ENCODE measurements at regions not wholly inside any gene's neighbourhood (a gene's known extent, or its start where the extent isn't known, plus 50 kb on each side); places are given as distances from the start of the nearest gene placed in this dataset.

DNA sequence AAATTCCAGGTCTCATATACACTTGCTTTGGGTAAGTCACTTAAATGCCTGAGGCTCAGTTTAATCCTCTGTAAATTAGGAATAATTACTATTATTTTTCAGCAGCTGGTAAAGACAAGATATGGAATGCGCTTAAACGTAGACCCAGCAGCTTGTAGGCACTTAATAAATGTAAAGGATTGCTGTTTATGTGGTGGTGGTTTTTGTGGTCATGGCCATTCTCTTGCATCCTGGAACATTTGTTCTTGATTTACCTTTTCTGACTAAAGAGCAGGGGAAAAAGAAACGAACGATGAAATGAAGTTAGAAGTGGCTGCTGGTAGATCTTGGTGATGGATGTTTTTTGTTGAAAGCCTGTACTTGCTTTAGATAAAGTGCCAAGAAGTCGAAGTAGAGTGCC is 195.0 kb upstream of the FOXD3 start:
- no peak for TF ChIP-seq POLR2AphosphoS5 (IDR thresholded peaks at IDR 0.05; ENCODE audit: low read depth, low read length)
- TF ChIP-seq TAF1 (IDR thresholded peaks at IDR 0.05; ENCODE audit: low read depth, low read length), result no peak
- TF ChIP-seq POLR2A (IDR thresholded peaks at IDR 0.05; ENCODE audit: low read depth, low read length), result no peak
- TF ChIP-seq SPI1 (IDR thresholded peaks at IDR 0.05; ENCODE audit: low read depth, low read length), result no peak
- TF ChIP-seq PAX5 (IDR thresholded peaks at IDR 0.05; ENCODE audit: insufficient read depth, low read length, severe bottlenecking), result no peak
- TF ChIP-seq POU2F2 (IDR thresholded peaks at IDR 0.05; ENCODE audit: low read depth, low read length), result no peak

All from GM12891 (cell line).